ENCODE measurements at regions not wholly inside any gene's neighbourhood (a gene's known extent, or its start where the extent isn't known, plus 50 kb on each side); places are given as distances from the start of the nearest gene placed in this dataset.
"Not testable (repeated sequence)": the region's sequence is repeated elsewhere in the genome, so short reads cannot be mapped to it uniquely, and the experiment has no call there.

GRCh38 chr5:135161221-135161620, 127.2 kb upstream of the PITX1 start:
- no peak for FAIRE-seq
- DNase-seq (ENCODE audit: insufficient read length, low spot score): no peak

- FAIRE-seq (no peak), DNase-seq (ENCODE audit: insufficient read length, low spot score) (no peak)
Observed at GRCh38 chr5:135160036-135160675, 126.1 kb upstream of the PITX1 start.

- FAIRE-seq (no peak), DNase-seq (ENCODE audit: insufficient read length, low spot score) (no peak)
Observed at GRCh38 chr5:135159626-135160025, 125.6 kb upstream of the PITX1 start.

- FAIRE-seq (no peak), DNase-seq (ENCODE audit: insufficient read length, low spot score) (no peak)
Observed at GRCh38 chr5:135158982-135159381, 125.0 kb upstream of the PITX1 start.

- DNase-seq (ENCODE audit: insufficient read length, low spot score) (no peak), FAIRE-seq (no peak)
Observed at GRCh38 chr5:135158314-135158697, 124.3 kb upstream of the PITX1 start.

- FAIRE-seq (no peak), DNase-seq (ENCODE audit: insufficient read length, low spot score) (no peak)
Observed at GRCh38 chr5:135157421-135158313, 123.6 kb upstream of the PITX1 start.

- DNase-seq (ENCODE audit: insufficient read length, low spot score) (no peak), FAIRE-seq (no peak)
Observed at GRCh38 chr5:135156715-135157404, 122.8 kb upstream of the PITX1 start.

GRCh38 chr5:135156337-135156714, 122.3 kb upstream of the PITX1 start:
- DNase-seq (ENCODE audit: insufficient read length, low spot score): no peak
- no peak for FAIRE-seq

- FAIRE-seq: no peak
Observed at GRCh38 chr5:135155616-135156214, 121.7 kb upstream of the PITX1 start.

GRCh38 chr5:135154961-135155360, 120.9 kb upstream of the PITX1 start:
- no peak for DNase-seq (ENCODE audit: insufficient read length, low spot score)
- FAIRE-seq: no peak

More at GRCh38 chr5:135155616-135156214, 121.7 kb upstream of the PITX1 start:
- no peak for DNase-seq (ENCODE audit: insufficient read length, low spot score)

GRCh38 chr5:135154197-135154596, 120.2 kb upstream of the PITX1 start:
- DNase-seq (ENCODE audit: insufficient read length, low spot score): no peak
- no peak for FAIRE-seq

GRCh38 chr5:135153661-135154060, 119.6 kb upstream of the PITX1 start:
- DNase-seq (ENCODE audit: insufficient read length, low spot score) (no peak), FAIRE-seq (no peak)

GRCh38 chr5:135153259-135153658, 119.2 kb upstream of the PITX1 start:
- DNase-seq (ENCODE audit: insufficient read length, low spot score) (no peak), FAIRE-seq (no peak)

- DNase-seq (ENCODE audit: insufficient read length, low spot score); FAIRE-seq: not testable (repeated sequence)
Observed at GRCh38 chr5:135151660-135152059, 117.6 kb upstream of the PITX1 start.

- FAIRE-seq (no peak), DNase-seq (ENCODE audit: insufficient read length, low spot score) (no peak)
Observed at GRCh38 chr5:135151256-135151655, 117.2 kb upstream of the PITX1 start.

- DNase-seq (ENCODE audit: insufficient read length, low spot score) (no peak), FAIRE-seq (no peak)
Observed at GRCh38 chr5:135150767-135151166, 116.7 kb upstream of the PITX1 start.

- FAIRE-seq (no peak), DNase-seq (ENCODE audit: insufficient read length, low spot score) (no peak)
Observed at GRCh38 chr5:135149956-135150723, 116.1 kb upstream of the PITX1 start.

GRCh38 chr5:135149229-135149955, 115.4 kb upstream of the PITX1 start:
- FAIRE-seq (no peak), DNase-seq (ENCODE audit: insufficient read length, low spot score) (no peak)

- no peak for FAIRE-seq
- DNase-seq (ENCODE audit: insufficient read length, low spot score): no peak
Observed at GRCh38 chr5:135147294-135148090, 113.5 kb upstream of the PITX1 start.
